CD4-positive, alpha-beta T cell treated with Interleukin-15 for 1 hour (primary cell): ENCODE measurements at regions not wholly inside any gene's neighbourhood (a gene's known extent, or its start where the extent isn't known, plus 50 kb on each side); places are given as distances from the start of the nearest gene placed in this dataset.
"Not testable (repeated sequence)": the region's sequence is repeated elsewhere in the genome, so short reads cannot be mapped to it uniquely, and the experiment has no call there.

Source experiments
- DNase-seq: peaks from one replicate; pipeline ENCODE4 v3.0.0-alpha.2; 2020

- DNase-seq, result no peak
These were observed 89.2 kb upstream of the PCED1B start for GRCh38 chr12:46990211-46990610.

GRCh38 chr12:46992051-46992450, 87.4 kb upstream of the PCED1B start:
- DNase-seq, result not testable (repeated sequence)

GRCh38 chr12:46998811-46999368, 80.5 kb upstream of the PCED1B start:
- DNase-seq, result no peak

- DNase-seq, result no peak
These were observed 74.8 kb upstream of the PCED1B start for GRCh38 chr12:47004634-47005033.

GRCh38 chr12:47007048-47007447, 72.4 kb upstream of the PCED1B start:
- DNase-seq, result no peak

- no peak for DNase-seq
These were observed 66.9 kb upstream of the PCED1B start for GRCh38 chr12:47012552-47012951.

- no peak for DNase-seq
These were observed 64.9 kb upstream of the PCED1B start for GRCh38 chr12:47014474-47014873.

GRCh38 chr12:47015381-47015780, 64.0 kb upstream of the PCED1B start:
- no peak for DNase-seq

- DNase-seq, result no peak
These were observed 62.2 kb upstream of the PCED1B start for GRCh38 chr12:47017041-47017713.

GRCh38 chr12:47017901-47018475, 61.4 kb upstream of the PCED1B start:
- DNase-seq, result no peak

GRCh38 chr12:47020211-47020821, 59.1 kb upstream of the PCED1B start:
- no peak for DNase-seq

- DNase-seq, result no peak
These were observed 58.1 kb upstream of the PCED1B start for GRCh38 chr12:47021298-47021697.

- DNase-seq, result no peak
These were observed 57.1 kb upstream of the PCED1B start for GRCh38 chr12:47022296-47022695.

- DNase-seq, result no peak
These were observed 56.1 kb upstream of the PCED1B start for GRCh38 chr12:47023311-47023710.

- DNase-seq, result no peak
These were observed 55.5 kb upstream of the PCED1B start for GRCh38 chr12:47023953-47024352.

- DNase-seq, result no peak
These were observed 55.0 kb upstream of the PCED1B start for GRCh38 chr12:47024463-47024862.

GRCh38 chr12:47025349-47025748, 54.1 kb upstream of the PCED1B start:
- no peak for DNase-seq

GRCh38 chr12:47025798-47026197, 53.6 kb upstream of the PCED1B start:
- DNase-seq, result no peak

GRCh38 chr12:47026291-47026690, 53.1 kb upstream of the PCED1B start:
- no peak for DNase-seq
